H1 (cell line): ENCODE measurements at regions not wholly inside any gene's neighbourhood (a gene's known extent, or its start where the extent isn't known, plus 50 kb on each side); places are given as distances from the start of the nearest gene placed in this dataset.

Source experiments
- CTCF ChIA-PET: fragments of 300-600 bp; sonication (Branson Sonifier 250); formaldehyde crosslinking; loops from one replicate; lab custom pipeline; 2021; ENCODE audit not compliant: partially characterized antibody; lab: Charles Lee
- POLR2A ChIA-PET: fragments of 300-600 bp; sonication (Branson Sonifier 250); formaldehyde crosslinking; loops from one replicate; lab custom pipeline; 2021; ENCODE audit warnings: inconsistent platforms; ENCODE audit not compliant: partially characterized antibody; lab: Charles Lee
- DNase-seq, 2 experiments: peaks; one replicate each; pipeline versions ENCODE4 v3.0.0 to v3.0.0-alpha.2; 2010 to 2022; ENCODE audit warnings: low spot score in 2 of 2, low read depth in 1 of 2, mixed read lengths in 1 of 2
- FAIRE-seq: peaks from 2 replicates; lab custom pipeline; 2011; peaks lifted over from hg19 to GRCh38; lab: Jason Lieb, UNC
- H2AFZ ChIP-seq: 2 replicates; pipeline ENCODE4 v1.8.1; 2012; ENCODE audit warnings: low read length, inconsistent platforms
- H2AK5ac ChIP-seq: 2 replicates; pipeline ENCODE4 v1.6.1; 2013; ENCODE audit warnings: low read depth, low read length
- H2BK120ac ChIP-seq: replicated peaks from 2 replicates; pipeline ENCODE3; 2013; ENCODE audit warnings: low read depth, low read length, inconsistent platforms
- H2BK12ac ChIP-seq: 2 replicates; pipeline ENCODE4 v1.6.1; 2013; ENCODE audit warnings: low read depth, low read length
- H2BK15ac ChIP-seq: 2 replicates; pipeline ENCODE4 v1.6.1; 2013; ENCODE audit warnings: low read length
- H2BK20ac ChIP-seq: 2 replicates; pipeline ENCODE4 v1.6.1; 2013; ENCODE audit warnings: low read length
- H2BK5ac ChIP-seq: 2 replicates; pipeline ENCODE4 v1.6.1; 2013; ENCODE audit warnings: low read depth, low read length
- H3K14ac ChIP-seq: 2 replicates; pipeline ENCODE4 v1.6.1; 2013; ENCODE audit warnings: inconsistent platforms; ENCODE audit not compliant: insufficient read length
- H3K18ac ChIP-seq: 2 replicates; pipeline ENCODE4 v1.6.1; 2013; ENCODE audit warnings: low read length; ENCODE audit errors: extremely low read depth
- H3K23ac ChIP-seq: 2 replicates; pipeline ENCODE4 v1.6.1; 2013; ENCODE audit warnings: inconsistent platforms; ENCODE audit not compliant: insufficient read length
- H3K23me2 ChIP-seq: 2 replicates; pipeline ENCODE4 v1.6.1; 2013; ENCODE audit warnings: low read depth, low read length
- H3K27ac ChIP-seq: 2 replicates; pipeline ENCODE4 v1.6.1; 2011; ENCODE audit warnings: low read depth, low read length, inconsistent platforms
- H3K27me3 ChIP-seq, 4 experiments: replicated peaks in 1 of 4; 1 replicate in 1 of 4; 2 replicates in 3 of 4; pipeline versions ENCODE4 v1.6.1 to v1.8.1; 2011 to 2013; ENCODE audit warnings: low read length in 3 of 4, mild to moderate bottlenecking in 3 of 4, inconsistent platforms in 2 of 4, mixed read lengths in 2 of 4, moderate library complexity in 1 of 4; ENCODE audit not compliant: control insufficient read depth in 3 of 4, insufficient read depth in 3 of 4; ENCODE audit errors: extremely low read depth in 1 of 4
- H3K36me3 ChIP-seq, 4 experiments: 2 replicates each; pipeline versions ENCODE4 v1.6.1 to v1.8.1; 2011 to 2013; ENCODE audit warnings: mild to moderate bottlenecking in 4 of 4, low read length in 3 of 4, moderate library complexity in 2 of 4, control low read depth in 1 of 4, inconsistent platforms in 1 of 4; ENCODE audit not compliant: insufficient read depth in 4 of 4, control insufficient read depth in 2 of 4
- H3K4ac ChIP-seq: replicated peaks from 2 replicates; pipeline ENCODE3; 2013; ENCODE audit warnings: low read length, low read depth, mixed read lengths, inconsistent platforms; ENCODE audit not compliant: insufficient read length
- H3K4me1 ChIP-seq, 4 experiments: replicated peaks in 1 of 4; 1 replicate in 1 of 4; 2 replicates in 3 of 4; pipeline versions ENCODE4 v1.6.1 to v1.8.1; 2011 to 2013; ENCODE audit warnings: low read length in 3 of 4, inconsistent platforms in 2 of 4, mixed read lengths in 1 of 4; ENCODE audit not compliant: insufficient read depth in 4 of 4, control insufficient read depth in 3 of 4
- H3K4me2 ChIP-seq, 2 experiments: 2 replicates each; pipeline versions ENCODE4 v1.6.1 to v1.8.1; 2011 to 2013; ENCODE audit warnings: low read depth in 2 of 2, low read length in 2 of 2, control low read depth in 1 of 2, inconsistent platforms in 1 of 2, mild to moderate bottlenecking in 1 of 2; ENCODE audit not compliant: insufficient read depth in 1 of 2
- H3K4me3 ChIP-seq, 4 experiments: fragments of 200-600, 300-600 bp in 1 of 4; sonication (generic), shearing (Covaris generic), sonication (Bioruptor Twin) in 1 of 4; 2 replicates each; pipeline versions ENCODE4 v1.5.1 to v1.8.1; 2011 to 2016; ENCODE audit warnings: low read length in 4 of 4, low read depth in 3 of 4, control low read depth in 2 of 4, inconsistent platforms in 2 of 4, mild to moderate bottlenecking in 2 of 4, mixed read lengths in 1 of 4, moderate library complexity in 1 of 4; ENCODE audit not compliant: insufficient read depth in 2 of 4; ENCODE audit errors: extremely low read depth in 1 of 4
- H3K56ac ChIP-seq: replicated peaks from 2 replicates; pipeline ENCODE3; 2013; ENCODE audit warnings: low read depth, mild to moderate bottlenecking, mixed read lengths, low read length, inconsistent platforms; ENCODE audit not compliant: insufficient read length
- H3K79me1 ChIP-seq: 2 replicates; pipeline ENCODE4 v1.6.1; 2013; ENCODE audit warnings: low read depth, low read length, control low read depth
- H3K79me2 ChIP-seq, 2 experiments: 2 replicates each; pipeline versions ENCODE4 v1.6.1 to v1.8.1; 2012 to 2013; ENCODE audit warnings: low read length in 2 of 2, mild to moderate bottlenecking in 2 of 2, inconsistent platforms in 1 of 2; ENCODE audit not compliant: insufficient read depth in 2 of 2, control insufficient read depth in 1 of 2
- H3K9ac ChIP-seq, 4 experiments: replicated peaks in 1 of 4; 1 replicate in 1 of 4; 2 replicates in 3 of 4; pipeline versions ENCODE4 v1.6.1 to v1.8.1; 2011 to 2013; ENCODE audit warnings: low read depth in 3 of 4, low read length in 3 of 4, control low read depth in 2 of 4, mild to moderate bottlenecking in 2 of 4, moderate library complexity in 2 of 4, inconsistent platforms in 1 of 4; ENCODE audit errors: extremely low read depth in 1 of 4
- H3K9me3 ChIP-seq, 2 experiments: 2 replicates each; pipeline versions ENCODE4 v1.6.1 to v1.8.1; 2012 to 2013; ENCODE audit warnings: mild to moderate bottlenecking in 2 of 2, moderate library complexity in 2 of 2, control low read depth in 1 of 2, inconsistent platforms in 1 of 2, low read depth in 1 of 2, low read length in 1 of 2, mixed read lengths in 1 of 2; ENCODE audit not compliant: insufficient read depth in 2 of 2
- H4K20me1 ChIP-seq, 2 experiments: replicated peaks in 1 of 2; 2 replicates each; pipeline versions ENCODE3 to v1.8.1; 2011 to 2013; ENCODE audit warnings: inconsistent platforms in 2 of 2, low read length in 2 of 2, mild to moderate bottlenecking in 1 of 2; ENCODE audit not compliant: insufficient read depth in 2 of 2, control insufficient read depth in 1 of 2
- H4K5ac ChIP-seq: 2 replicates; pipeline ENCODE4 v1.6.1; 2013; ENCODE audit warnings: low read length, low read depth, mixed read lengths, inconsistent platforms; ENCODE audit not compliant: insufficient read length
- H4K8ac ChIP-seq: 2 replicates; pipeline ENCODE4 v1.8.0; 2013; ENCODE audit warnings: mild to moderate bottlenecking, moderate library complexity, low read length, inconsistent platforms; ENCODE audit not compliant: insufficient read depth; ENCODE audit errors: extremely low read depth
- H4K91ac ChIP-seq: replicated peaks from 2 replicates; pipeline ENCODE3; 2013; ENCODE audit warnings: low read length, mixed read lengths, inconsistent platforms; ENCODE audit not compliant: insufficient read length
- E2F6 ChIP-seq: IDR thresholded peaks from 2 replicates; pipeline ENCODE4 v1.6.1; 2012; ENCODE audit warnings: inconsistent platforms
- USF2 ChIP-seq: IDR thresholded peaks from 2 replicates; pipeline ENCODE4 v1.6.1; 2011; ENCODE audit warnings: low read length, improper control_type of control experiment
- WGBS, 2 experiments: shearing (Covaris generic) in 1 of 2; methylation state at CpG; one replicate each; pipeline versions ENCODE4 v1.1.6 to v1.1.7; 2013 to 2015; ENCODE audit warnings: low lambda C conversion rate in 2 of 2, mixed read lengths in 2 of 2, inconsistent platforms in 1 of 2, low coverage in 1 of 2, missing lambda C conversion rate in 1 of 2; ENCODE audit not compliant: insufficient replicate concordance in 2 of 2, insufficient coverage in 1 of 2, insufficient read length in 1 of 2; ENCODE audit errors: extremely low coverage in 1 of 2, missing lambda C conversion rate in 1 of 2; 5-methylcytosine and 5-hydroxymethylcytosine counted together

GRCh38 chr11:116467823-116468222 is 305.0 kb downstream of the BUD13 start:
- Histone ChIP-seq H3K14ac (no peak overlapping the region), H3K56ac (no peak overlapping the region), H3K4ac (no peak overlapping the region), H3K18ac (no peak overlapping the region), H4K20me1 (no peaks in the 10 kb centered on the region), H3K79me2 (no peaks in the 10 kb centered on the region), H3K27me3 (no peaks in the 10 kb centered on the region), H3K36me3 (0 out of 8 replicates have a peak, but pooled peaks cover 0 to 3% (median 0%) of the 10 kb centered on the region in 4 experiments), H4K5ac (no peak overlapping the region), H3K9ac (no peak overlapping the region), H3K23ac (no peak overlapping the region), H3K4me3 (no peak overlapping the region), H2BK20ac (no peak overlapping the region), H2BK15ac (no peak overlapping the region), H3K23me2 (no peaks in the 10 kb centered on the region), H3K27ac (no peak overlapping the region), H2AK5ac (no peak overlapping the region), H3K9me3 (peaks cover 2 to 16% of the 10 kb centered on the region in 2 experiments), H3K4me2 (no peak overlapping the region), H3K79me1 (no peaks in the 10 kb centered on the region), H2BK120ac (no peak overlapping the region), H4K8ac (no peak overlapping the region), H2BK12ac (no peak overlapping the region; the same call in 1 of the 2 replicates), H2BK5ac (no peak overlapping the region), H2AFZ (no peak overlapping the region), H4K91ac (no peak overlapping the region), H3K4me1 (peaks cover 0 to 3% (median 0%) of the 10 kb centered on the region in 4 experiments; a peak in 1 of 7 replicates)
- DNase-seq (no peak), FAIRE-seq (no peak)
- TF ChIP-seq USF2 (no peak), E2F6 (no peak)
- POLR2A ChIA-PET, result no interaction called here
- CTCF ChIA-PET, result interaction anchor here (0.7 to 2.5 kb wide), 6 partner anchors 13 to 191 kb away, joined by 3 to 14 read pairs (median 4); no protein-coding TSS in a partner anchor
- 88% methylated on average over 6 of the region's 6 CpGs; no CpG with 5 or more reads in 1 of the 2 experiments for WGBS, 2 experiments
